Stimulated activated CD4-positive, alpha-beta T cell treated with anti-CD3 and anti-CD28 coated beads, Interleukin-1b, Interleukin-23, amount 100 ng/mL, for 24 hours (primary cell): ENCODE measurements at regions not wholly inside any gene's neighbourhood (a gene's known extent, or its start where the extent isn't known, plus 50 kb on each side); places are given as distances from the start of the nearest gene placed in this dataset.

Experiments used
- DNase-seq, 4 experiments: peaks; one replicate each; pipeline ENCODE4 v3.0.0-alpha.2; 2020; ENCODE audit warnings: low read depth in 4 of 4, low spot score in 1 of 4

DNA sequence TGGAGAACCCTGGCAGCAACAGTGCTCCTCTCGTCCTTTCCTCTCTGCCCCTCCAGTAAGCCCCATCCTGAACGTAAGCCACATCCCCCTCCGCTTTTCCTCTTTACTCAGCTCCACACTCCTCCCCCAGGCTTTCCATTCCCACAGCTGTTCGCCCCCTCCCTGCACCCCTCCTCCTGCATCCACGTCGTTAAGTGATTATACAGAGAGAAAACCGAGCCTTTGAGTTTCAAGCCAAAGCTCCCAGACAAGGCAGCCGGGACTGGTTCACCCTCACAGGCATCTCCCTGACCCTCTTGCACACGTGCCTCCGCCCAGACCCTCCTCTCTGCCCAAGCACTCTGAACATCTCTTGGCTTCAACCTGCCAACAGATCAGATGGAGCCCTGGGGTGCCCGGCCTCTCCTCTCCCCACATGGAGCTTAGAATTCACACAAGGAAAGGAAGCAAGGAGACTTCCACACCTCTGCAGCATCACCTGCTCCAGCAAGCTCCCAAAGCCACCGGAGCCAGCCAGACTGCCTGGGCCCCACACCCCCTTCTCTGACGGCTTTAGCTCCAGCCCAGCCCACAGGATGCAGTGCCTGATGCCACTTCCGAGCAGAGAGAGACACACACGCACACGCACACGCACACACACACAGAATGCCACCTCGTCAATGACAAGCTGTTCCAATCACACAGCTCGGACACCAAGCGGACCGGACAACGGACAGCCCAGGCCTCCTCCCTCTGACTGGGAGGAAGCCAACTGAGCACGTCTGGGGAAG lies 99.9 kb upstream of the CCL2 start:
- no peak for DNase-seq

DNA sequence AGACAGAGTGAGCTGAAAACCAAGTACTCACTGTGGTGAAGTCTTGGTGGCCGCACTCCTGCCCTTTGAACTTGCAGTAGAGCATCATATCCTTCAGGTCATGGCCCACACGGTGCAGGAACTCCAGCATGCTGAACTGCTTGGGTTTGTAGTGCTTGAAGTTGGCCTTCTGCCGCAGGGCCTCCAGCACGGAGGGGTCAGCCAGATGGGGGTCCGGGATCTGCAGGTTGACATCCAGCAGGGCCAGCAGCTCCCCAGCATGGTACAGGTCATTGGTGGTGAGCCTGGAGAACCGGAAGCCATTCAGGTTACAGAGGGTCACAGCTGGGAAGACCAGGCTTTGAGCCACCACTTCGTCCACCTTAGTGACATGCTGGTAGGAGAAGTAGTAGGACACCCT lies 99.1 kb upstream of the CCL2 start:
- no peak for DNase-seq

DNA sequence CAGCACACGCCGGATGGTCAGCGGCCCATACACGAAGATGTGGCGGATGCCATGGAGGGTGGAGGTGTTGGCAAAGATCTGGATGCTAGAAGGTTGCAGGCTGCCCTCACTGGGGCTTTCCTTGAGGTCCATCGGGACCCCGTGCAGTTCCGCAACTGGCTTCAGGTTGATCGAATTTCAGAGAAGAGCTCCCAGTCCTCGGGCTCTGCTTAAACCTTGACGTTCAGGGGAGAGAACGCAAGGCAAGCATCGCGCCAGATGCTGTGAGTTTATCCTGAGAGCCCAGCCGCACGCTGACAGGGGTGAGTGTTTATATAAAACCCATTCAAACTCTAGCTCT lies 98.7 kb upstream of the CCL2 start:
- DNase-seq = no peak

DNA sequence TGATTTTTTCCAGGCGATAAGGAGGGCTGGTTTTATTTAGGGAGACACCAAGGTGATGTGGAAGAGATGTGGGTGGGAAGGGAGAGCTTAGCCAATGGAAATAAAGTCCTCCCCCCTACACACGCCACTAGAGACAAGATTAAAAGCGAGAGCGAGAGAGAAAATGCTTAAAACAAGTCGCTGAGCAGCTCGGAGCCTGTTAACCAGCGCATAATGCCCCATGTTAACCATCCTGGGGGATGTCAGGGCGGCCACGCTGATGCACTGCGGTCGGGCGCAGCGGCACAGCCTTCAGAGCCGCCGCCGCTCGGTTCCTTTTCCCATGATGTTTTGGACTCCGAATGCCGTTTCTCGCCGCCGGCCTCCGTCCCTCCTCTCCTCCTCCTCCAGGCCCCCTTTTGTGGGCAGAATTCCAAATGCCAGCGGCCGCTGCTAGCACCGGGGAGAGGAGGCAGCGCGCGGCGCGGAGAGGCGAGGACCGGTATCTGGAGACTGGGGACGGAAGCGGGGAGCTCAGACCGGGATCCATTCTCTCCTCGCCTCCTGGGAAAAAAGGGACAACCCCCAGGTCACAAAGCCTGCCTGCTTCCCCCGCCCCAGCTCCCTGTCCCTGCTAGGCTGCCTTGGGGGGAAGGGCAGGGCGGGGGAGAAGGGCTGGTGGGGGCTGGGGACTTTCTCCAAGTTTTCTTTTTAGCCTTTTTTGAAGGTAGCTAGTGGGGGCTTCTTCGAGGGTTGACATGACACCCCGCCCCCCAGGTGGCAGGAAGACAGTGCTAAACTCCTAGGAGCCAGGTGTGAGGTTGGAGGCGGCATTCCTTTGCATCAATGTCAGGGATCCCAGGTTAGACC lies 98.1 kb upstream of the CCL2 start:
- no peak for DNase-seq

DNA sequence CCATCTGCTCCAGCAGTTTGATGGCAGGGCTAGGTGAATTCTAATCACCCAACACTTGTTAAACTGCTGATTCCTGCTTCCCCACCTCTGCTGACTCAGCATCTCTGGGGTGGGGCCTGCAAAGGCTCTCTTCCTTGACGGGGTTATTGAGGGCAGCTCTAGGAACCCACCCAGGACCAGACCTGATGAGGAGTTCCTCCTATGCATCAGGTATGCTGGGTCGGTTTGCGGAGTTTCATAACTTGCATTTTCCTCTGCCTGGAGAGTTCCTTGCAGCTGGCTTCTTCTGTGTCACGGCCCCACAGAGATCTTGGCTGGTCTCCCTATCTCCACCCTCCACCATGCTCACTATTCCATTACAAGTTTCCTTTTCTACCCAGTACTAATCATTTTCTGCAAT lies 93.4 kb upstream of the CCL2 start:
- no peak for DNase-seq

DNA sequence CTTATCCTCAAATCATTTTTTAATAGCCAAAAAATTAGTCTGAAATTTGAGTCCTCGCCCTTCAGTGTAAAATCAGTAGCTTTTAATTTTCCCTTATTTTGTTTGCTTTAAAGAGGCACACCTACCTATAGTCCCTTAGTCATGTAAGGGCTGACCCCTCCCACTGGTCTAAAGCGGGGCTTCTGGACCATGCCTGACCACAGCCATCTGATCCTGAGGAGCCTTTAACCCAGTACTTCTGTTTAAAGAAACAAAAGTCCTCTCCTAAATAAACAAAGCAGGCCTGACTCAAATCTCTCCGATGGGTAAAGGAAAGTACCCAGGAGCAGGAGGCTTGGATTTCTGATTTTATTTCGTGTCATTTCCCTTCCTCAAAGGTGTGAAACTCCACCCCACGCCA lies 92.0 kb upstream of the CCL2 start:
- DNase-seq = no peak

DNA sequence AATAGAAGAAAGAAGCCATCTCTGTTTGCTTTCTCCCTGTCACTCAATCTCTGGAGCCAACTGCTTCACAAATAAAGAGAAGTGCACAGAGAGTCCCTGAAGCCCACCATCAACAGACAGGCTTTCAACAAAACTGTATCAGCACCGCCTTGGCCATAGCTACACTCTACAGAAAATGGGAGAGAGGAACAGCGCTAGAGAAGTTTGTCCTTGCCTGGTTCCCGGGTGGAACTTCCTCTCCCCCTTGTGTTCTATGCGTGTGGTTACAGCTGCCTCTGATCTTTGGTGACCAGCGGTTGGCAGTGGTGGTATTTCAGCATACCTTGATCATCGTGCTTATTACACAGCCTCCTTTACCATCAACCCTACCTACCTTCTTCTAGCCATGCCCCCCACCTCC lies 91.4 kb upstream of the CCL2 start:
- no peak for DNase-seq

DNA sequence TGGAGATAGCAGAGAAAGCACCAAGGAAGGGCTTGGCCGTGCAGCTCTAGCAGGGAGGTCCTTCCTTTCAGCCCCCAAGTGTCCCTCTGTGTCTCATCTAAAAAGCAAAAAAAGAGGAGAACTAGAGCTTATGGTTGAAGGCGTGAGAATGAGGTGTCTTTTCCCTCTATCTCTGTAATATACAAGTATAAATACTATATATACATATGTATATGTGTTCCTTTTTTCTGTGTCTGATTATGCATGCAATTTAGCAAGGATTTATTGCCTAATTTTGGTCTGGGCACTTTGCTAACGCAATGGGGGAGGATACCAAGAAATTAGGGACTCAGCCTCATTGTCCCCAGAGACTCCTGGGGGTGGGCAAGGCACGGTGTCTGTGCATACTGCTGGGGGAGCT lies 90.2 kb upstream of the CCL2 start:
- no peak for DNase-seq

DNA sequence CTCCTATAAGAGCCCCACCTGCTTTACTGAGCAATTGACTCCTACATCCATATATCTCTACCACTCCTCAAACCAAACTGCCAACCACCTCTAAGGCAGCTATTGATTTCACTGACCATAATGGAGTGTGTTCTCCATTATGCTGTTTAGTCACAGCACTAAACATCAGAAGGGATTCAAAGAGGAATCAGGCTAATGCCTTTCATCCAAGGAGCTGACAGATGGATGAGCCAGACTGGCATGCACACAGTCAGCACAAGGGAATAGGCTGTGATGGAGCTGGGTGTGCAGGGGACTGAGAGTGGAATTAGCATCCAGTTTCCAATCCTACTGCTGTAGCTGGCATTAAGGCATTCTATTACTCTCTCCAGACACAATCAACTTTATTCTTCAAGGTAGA lies 88.7 kb upstream of the CCL2 start:
- no peak for DNase-seq

DNA sequence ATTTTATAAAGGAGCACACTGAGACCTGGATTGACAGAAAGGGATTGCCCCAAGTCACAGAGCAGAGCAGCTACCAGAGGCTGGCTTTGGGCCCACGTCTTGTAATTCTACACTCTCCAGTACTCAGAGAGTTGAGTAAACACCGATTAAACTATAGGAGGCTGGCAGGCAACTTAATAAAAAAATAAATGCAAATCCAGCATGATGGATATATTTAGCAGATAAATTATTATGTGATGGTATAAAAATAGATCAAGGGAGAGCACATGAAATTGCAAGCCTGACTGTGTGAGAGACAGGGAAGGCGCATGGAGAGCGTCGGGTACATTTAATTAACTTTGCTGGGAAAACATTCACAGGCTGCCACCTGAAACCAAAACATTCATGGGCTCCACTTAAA lies 87.7 kb upstream of the CCL2 start:
- no peak for DNase-seq

DNA sequence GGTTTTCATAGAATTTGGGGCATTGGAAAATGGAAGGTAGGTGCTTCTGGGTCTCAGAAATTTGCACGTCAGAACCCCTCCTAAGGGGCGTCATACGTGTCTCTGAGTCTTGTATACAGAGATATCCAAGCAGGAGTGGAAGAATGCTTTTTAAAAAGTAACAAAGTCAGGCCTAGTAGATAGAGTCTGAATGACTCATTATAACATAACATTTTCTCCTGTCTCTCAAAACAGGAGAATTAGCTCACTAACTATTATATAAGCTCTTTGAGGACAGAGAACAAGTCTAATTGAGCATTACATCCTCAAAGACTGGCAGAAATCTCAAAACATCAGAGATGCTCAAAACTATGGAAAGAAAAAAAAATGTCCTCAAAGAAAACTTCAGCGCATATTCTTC lies 86.1 kb upstream of the CCL2 start:
- no peak for DNase-seq

DNA sequence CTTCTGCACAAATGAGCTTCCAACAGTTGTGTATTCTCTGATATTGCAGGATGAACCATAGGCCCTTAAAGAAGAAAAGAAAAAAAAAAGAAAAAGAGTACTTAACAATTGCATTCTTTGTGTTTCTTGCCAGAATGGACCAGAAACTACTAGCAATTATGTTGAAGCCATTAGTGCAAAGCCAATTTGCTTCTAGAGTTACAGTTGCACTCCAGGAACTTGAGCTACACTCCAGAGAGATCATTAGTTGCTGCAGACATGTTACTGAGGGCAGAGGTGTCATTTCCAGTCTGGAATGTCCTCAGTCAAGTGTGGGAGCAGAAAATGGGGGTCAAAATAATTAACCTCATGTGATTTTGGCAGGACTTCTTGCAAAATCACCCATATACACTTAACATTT lies 85.6 kb upstream of the CCL2 start:
- no peak for DNase-seq

DNA sequence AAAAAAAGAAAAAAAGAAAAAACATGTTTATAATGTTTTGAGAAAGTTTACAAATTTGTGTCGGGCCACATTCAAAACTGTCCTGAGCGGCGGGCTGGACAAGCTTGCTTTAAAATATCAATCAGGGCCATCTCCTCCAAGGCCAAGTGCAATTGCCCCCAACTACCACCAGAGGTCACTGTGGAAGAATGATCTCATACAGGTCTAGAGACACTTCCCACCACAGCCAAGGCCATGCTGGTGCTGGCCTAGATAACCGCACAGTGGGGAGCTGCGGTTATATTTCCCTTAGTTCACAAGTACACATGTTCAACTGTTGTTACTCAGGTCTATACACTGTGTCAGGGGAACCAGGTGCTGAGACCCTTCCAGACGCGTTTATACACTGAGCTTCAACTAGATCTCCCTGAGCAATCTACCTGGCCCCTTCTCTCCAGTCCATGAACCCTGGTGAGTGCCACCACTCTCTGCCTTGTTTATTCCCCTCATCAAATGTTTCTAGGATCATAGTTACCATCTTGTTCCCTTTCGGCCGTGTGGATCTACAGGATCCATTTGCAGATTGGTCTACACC lies 83.8 kb upstream of the CCL2 start:
- peak in 3 of 4 experiments; percentile 20 to 36 (median 25) for DNase-seq

DNA sequence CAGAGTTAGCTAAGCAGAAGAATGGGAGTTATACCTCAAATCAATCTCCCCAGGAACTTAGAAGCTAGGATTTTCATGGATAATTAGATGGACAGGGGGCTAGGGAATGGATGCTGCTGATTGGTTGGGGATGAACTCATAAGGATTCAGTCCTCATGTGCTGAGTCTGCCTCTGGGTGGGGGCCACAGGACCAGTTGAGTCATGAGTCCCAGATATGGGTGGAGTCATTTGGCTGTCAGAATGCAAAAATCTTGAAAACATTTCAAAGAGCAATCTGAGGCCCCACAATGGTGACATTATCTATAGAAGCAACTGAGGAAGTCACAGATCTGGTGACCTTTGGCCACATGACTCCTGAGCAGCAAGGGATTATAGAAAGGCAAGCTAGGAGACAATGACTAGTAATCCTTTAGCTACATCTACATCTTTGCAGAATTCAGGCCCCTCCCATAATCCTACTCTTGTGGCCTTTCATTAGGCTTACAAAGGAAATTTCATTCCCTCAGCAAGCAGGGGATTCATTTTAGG lies 82.6 kb upstream of the CCL2 start:
- no peak for DNase-seq

DNA sequence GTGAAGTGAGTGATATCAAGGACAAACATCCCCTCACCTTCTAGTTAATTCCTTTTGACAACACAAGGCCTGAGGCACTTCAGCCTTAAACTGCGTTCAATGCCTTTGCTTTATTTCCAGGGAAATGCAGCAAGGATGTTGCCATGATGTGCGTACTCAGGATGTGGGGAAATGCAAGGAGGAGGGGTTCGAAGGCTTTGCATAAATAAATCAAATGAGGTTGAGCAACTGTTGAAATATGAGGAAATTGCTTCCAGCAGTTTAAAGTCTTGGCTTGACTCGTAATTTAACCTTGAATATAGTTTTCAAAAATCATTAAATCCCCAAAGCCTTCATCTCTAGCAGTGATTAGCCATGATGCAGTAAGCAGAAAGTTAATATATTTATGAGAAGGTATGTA lies 81.8 kb upstream of the CCL2 start:
- DNase-seq = no peak

DNA sequence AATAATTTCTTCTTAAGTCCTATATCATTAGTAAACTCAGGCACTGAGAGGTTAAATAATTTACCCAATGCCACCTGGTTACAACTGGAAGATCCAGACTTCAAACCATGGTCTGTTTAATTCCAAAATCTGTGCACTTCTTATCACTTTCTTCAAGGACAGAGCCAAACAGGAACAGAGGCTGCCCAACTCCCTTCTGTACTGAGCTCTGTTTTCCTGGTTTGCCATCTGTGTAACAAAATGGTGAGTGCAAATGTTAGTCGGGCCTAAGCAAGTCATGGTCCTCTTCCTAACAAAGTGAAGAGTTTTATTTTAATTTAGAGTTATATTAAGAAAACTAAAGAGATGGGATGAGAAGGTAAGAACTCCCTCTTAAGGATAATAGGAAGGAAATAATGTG lies 80.6 kb upstream of the CCL2 start:
- no peak for DNase-seq

DNA sequence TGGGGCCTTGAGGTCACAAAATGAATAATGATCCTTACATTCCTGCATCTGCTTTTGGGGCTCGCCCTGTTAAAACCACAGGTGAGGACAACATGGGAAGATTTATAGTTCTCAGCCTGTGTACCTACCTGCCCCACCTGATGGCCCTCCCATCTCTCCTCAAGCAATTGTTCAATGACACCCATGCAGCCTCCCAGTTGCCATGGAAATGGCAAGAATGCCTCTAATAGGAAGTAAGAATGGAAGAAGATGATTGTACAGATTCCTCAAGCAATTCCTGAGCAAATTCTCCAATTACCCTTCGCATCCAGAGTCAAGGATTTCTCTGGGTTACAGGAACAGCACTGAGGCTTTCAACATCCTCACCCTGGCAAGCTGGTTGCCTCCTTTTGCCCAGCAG lies 78.6 kb upstream of the CCL2 start:
- DNase-seq = no peak

DNA sequence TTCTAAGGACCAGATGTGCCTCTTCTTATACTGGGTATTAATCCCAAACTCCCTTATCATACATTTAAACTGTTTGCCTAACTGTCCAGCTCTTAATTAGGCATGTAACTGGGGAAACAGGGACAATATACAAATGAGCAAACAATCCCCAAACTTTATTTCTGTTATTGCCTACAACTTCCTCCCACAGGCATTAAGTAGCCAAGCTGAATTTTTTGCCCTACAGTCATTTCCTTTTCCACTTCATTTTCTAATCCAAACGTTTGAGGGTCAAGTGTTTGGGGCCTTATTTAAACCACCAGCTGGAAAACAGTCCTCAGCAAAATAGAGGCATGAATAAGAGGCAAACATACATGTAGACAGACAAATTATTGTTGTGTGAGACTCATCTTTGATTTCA lies 77.4 kb upstream of the CCL2 start:
- no peak for DNase-seq

DNA sequence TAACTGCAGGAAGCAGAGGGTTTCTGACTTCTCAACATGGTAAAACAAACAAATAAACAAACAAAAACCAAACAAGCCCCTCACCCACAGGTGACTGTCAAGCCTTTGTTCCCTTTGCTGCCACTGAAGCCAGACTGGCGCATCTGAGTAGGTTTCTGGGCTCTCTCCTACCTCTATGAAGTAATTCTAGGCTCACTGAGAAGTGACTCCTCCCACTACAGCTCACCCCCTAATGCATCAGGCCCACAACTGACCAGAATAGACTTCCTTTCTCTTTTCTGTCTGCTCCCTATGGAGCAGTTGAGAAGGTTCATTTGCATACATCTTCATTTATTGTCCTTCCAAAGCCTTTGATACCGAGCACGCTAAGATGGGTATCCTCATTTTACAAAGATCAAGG lies 77.0 kb upstream of the CCL2 start:
- DNase-seq = no peak

DNA sequence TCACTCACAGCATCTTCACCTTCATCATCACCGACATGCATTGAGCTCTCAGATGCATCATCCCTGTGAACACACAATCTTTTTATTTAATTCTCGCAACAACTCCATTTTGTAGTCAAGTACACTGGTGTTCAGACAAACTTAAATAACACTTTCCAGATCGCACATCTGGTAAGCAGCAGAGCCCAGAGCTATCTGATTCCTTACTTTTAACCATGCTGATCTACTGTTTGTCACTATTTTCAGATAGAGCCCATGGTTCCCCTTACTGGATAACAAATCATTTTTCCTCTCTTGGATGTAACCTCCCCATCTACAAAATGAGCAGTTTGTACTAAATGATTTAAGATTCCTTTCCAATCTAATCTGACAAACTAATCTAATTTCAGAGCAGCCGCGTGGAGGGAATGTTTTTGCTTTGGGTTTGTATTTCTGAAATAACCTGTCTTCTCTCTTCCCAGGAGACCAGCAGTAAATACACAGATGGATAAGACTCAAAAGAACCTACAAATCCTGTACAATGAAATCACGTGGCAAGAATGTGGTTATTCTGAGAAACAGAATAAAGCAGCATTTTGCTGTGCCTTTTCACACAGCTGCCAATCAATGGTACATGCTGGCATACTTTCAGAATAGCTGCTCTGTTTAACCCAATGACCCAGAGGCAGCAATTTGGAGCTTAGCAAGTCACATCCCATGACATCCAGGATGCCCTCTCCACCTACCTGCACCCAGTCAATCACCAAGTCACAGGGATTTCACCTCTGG lies 72.9 kb upstream of the CCL2 start:
- DNase-seq = no peak

DNA sequence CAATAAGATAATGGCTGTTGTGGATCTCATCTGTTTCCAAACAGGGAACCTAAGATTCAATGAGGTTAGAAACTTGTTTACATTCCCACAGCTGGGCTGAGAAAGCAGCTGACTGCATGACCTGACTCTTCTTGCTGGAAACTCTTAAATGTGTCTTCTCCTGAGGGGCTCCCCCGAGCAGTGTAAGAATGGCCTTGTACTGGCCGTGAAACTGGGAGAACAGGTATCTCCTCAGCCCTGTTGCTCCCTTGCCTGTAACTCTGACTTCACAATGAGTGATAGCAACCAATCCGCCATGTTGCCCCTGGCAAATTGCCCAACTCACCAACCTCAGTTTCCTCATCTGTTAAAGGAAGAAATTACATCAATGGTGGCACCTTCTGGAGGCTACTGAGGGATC lies 59.1 kb upstream of the CCL2 start:
- DNase-seq = no peak

DNA sequence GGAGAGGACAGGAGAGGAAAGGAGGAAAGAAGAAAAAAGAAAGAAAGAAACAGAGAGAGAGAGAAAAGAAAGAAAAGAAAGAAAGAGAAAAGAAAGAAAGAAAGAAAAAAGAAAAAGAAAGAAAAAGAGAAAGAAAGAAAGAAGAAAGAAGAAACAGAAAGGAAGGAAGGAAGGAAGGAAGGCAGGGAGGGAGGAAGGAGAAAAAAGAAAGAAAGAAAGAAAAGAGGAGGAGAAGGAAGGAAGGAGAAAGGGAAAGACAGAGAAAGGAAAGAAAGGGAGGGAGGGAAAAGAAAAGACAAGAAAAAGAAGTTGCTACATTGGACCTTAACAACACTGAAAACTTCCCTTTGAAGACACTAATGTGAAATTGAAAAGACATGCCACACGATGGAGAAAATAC lies 56.6 kb upstream of the CCL2 start:
- no peak for DNase-seq
